GM19238 (cell line): ENCODE measurements at regions not wholly inside any gene's neighbourhood (a gene's known extent, or its start where the extent isn't known, plus 50 kb on each side); places are given as distances from the start of the nearest gene placed in this dataset.

ENCODE experiments used
- DNase-seq: peaks from one replicate; pipeline ENCODE4 v3.0.0; 2011; ENCODE audit warnings: low spot score; ENCODE audit not compliant: insufficient read length

GRCh38 chr14:85380881-85381280, 149.1 kb upstream of the FLRT2 start:
- no peak for DNase-seq

- no peak for DNase-seq
Measured at GRCh38 chr14:85382341-85382740, 147.6 kb upstream of the FLRT2 start.

DNA sequence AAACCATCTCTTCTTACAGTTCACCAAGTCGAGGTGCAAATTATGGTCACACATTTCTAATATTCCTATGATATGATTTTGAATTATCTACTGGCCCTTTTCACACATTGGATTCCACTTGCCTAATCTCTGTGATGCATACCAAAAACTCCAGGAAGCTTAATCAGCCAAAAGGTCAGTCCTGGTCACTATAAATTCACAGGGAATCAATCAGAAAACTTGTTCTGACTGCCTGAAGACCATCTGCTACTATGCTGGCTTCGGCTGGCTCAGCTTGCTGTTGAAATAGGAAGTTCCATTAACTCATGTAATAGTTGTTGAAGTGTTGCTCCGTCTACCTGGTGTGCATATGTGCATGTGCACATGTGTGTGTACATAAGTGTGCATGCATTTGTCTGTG, 142.8 kb upstream of the FLRT2 start:
- no peak for DNase-seq

DNA sequence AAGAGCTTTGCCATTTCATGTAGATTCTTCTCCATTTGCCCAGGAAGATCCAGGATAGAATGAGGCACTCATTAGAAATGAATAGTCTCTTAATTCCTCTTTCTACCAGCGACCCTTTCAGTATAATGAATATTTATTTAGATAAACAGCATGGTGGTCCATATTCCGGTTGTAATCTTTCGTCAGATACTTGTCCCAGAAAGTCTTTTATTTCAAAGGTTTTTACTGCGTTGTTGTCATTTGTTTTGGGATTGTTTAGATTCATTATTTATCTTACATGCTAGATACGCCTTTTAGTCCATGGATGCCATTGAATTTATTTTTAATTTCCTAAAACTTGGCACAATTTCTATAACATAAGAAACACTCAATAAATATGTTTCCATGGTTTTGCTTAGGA, 139.7 kb upstream of the FLRT2 start:
- DNase-seq: no peak

GRCh38 chr14:85391455-85391854, 138.5 kb upstream of the FLRT2 start:
- no peak for DNase-seq

DNA sequence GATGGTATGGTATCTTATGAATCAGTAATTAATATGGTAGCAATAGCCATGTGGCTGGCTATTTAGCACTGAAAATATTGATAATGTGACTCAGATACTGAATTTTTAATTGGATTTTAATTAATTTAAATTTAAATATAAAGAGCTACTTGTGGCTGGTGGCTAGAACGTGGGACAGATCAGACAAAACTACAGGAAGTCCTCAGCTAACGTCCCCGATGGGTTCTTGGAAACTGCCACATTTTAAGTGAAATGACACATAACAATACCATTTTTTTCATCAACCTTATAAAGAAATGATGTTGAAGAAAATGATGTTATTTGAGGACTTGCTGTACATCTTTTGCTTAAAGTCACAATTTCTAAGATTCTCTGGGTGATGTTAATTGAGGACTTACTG, 138.1 kb upstream of the FLRT2 start:
- DNase-seq: no peak

DNA sequence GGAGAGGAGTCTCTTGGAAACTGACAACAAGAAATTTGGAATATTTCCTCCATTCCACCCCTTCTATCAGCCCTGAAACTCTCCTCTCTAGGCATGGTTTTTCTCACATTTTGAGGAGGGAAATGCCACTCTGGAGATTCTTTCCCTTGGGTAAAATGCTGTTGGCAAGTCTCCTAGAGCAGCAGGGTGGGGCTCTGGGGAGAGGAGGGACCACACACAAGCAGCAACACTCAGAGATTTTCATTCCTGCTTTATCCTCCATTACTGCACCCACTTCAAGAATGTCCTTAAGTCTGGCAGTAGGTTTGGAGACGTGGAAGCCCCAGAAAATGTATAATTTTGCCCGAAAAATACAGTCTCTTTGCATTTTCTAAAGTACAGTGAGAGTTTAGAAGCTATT, 130.8 kb upstream of the FLRT2 start:
- no peak for DNase-seq

- no peak for DNase-seq
Measured at GRCh38 chr14:85400678-85401077, 129.3 kb upstream of the FLRT2 start.

DNA sequence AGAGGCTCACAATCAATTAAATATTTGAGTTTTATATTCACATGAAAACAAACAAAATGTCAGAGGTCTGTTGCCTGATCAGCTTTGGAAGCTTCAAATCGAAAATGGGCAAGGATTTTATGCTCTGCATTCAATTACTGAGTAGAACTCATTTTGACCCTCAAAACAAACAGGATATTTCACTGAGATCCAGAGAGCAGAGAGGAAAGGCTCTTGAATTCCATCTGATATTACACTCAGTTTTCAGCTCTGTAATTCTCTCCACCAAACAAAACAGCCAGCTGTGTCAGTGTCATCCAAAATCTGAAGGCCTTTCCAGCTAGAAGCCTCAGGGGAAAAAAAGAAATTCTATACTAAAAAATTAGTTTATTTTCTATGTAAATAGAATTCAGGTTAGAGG, 128.6 kb upstream of the FLRT2 start:
- DNase-seq: no peak

DNA sequence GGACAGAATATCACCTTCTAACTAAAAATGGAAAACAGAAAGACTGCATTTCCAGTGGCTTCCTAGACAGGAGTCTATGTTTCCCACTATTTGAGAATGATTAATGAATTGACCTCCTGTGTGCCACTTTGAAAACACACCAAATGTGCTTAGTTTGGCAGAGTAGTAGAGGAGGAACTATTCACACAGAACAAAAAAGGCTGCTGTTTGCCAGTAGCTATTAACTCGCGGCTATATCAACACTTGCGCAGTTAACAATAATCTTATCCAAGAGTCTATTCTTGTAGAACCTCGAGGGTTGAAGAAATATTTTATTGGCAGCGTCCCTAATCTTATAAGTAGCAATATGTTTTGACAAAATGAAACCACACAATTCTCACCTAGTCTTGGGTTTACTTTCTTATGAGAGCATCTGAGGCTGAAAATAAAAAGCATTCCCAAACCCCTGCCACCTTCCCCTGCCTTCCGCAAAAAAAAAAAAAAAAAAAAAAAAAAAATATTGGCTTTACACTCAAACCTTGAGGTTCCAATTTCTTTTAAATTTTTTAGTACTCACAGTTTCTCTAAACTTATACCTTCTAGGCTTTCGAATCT, 127.3 kb upstream of the FLRT2 start:
- no peak for DNase-seq

DNA sequence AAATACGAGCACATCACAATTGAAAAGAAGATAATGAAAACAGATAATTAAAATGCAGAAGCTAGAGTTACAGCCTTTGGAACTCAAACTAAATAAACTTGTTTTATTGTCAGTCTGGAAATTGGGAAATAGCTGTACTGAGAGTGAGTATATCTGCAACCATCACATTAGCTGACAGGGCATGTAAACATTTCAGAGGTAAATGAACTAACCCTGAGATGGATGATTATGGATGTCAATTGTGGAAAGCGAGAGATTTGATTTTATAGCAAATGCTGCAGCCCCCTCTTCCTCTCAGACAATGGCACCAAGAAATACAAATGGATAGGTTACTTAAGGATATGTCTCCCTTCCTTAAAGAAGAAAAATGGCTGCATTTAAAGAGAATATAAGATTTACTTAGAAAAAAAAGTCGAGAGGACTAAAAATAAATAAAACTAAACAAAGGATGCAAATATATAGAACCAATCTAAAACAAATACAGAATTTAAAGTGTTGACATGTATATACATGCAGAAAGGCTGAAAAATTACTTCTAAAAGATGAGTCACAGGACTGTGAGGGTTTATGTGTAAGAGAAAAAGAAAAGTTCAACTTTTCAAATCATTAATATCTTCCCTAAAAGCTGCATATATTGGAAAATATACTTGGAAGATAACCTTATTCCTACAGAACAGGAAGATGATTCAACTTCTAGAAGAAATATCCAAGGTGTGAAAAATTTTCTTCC, 120.3 kb upstream of the FLRT2 start:
- DNase-seq: no peak

GRCh38 chr14:85412756-85413155, 117.2 kb upstream of the FLRT2 start:
- DNase-seq: no peak

DNA sequence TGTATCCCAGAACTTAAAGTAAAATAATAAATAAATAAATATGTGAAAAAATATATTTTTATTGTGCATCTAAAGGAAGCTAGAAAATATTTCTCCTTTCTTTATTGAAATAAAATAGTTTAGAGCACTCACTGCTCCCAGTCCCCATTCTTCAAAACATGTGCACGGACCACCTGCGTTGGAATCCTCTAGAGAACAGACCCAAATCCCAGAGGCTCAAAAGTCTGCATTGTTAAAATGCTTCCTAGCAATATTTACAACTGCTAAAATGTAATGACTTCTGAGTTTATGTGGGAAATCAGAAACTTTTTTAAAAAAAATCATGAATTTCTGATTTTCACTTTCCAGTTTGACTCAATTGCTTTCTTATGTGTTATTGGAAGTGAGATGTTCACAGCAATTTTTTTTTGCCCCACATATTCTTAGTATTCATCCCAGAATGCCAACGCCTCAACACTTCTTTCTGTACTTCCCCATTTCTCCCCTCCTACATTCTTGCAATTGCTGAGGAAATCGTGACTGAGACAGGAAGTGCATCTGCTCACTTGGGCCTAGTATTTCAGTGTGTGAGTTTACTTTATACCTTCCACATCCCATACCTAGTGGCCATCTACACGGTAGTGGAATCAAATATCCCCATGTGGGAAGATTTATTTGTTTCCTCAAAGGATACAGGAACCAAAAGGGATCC, 116.0 kb upstream of the FLRT2 start:
- DNase-seq: no peak

DNA sequence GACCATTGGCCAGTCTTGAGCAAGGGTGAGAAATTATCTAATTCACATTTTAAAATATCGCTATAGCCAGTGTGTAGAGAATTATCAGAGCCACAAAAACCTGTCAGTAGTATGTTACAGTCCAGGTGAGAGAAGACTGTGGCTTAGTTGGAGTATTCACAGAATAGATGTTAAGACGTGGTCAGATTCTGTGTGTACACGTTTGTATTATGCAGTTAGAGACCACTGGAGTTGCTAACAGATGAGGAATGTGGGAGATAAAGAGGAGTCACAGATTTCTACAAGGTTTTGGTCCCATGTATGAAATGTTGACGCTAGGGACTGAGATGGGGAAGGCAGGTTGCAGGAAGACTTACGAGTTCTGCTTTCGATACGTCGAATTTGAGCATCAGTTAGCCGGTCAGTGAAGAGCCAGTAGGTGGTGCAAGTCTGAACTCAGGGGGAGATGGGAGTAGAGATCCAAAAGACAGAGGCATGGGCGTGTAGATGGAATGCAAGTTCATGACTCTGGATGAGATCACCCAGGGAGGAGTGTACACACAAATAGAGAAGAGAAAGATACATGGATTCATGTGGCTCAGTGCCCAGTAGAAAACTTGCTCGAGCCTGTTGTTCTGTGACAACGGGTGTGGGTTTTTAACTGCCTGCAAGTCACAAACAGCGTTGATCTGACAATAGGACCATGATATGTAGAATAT, 114.8 kb upstream of the FLRT2 start:
- DNase-seq: no peak

GRCh38 chr14:85416771-85417170, 113.2 kb upstream of the FLRT2 start:
- no peak for DNase-seq

DNA sequence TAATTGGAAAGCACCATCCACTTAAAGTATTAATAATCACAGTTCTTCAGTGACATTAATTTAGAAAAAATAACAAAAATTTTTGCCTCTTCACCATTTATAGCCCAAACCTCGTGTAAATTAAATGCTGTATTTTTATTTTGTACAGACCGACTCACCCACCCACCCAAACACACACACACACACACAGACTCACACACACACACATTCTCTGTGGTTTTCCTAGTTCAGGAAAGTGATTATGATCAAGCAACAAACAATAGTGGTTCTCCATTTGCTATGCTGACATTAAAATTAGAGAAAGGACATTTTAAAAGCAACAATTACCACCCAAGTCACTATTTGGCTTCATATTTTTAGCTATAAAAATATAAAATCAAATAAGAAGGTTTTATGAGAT, 112.5 kb upstream of the FLRT2 start:
- DNase-seq: no peak

DNA sequence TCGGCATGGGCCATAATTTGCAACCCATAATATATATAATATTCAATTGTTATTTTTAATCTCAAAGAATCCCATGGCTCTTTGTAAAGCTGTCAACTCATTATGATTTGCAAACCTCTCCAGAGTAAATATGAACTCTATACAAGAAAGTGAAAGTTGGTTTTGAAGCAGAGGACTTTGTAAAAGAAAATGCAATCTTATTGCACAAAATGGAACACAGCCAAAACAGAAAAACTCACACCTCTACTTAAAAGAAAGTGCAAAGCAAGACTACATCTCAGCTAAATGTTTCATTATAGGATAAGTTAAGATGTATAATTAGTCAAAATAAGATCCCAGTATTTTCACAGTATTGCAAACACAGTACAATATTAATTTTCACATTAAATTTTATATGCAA, 111.2 kb upstream of the FLRT2 start:
- no peak for DNase-seq

DNA sequence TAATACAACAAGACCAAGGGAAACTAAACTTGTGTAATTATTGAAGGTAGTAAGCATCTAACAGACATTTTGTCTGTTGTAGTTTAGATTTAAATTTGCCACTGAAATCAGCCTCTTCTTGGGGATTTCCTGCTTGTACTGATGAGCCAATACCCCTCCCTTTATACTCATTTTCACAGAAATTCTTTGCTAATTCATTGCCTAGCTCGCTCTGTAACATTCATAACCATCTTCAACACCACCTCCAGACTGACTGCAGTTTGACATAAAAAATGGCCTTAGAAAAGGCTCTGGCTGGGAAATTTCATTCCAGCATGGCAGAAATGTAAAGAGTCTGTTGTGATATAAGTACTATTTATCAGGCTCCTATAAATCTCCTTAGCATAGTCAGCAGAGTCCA, 109.7 kb upstream of the FLRT2 start:
- no peak for DNase-seq

- no peak for DNase-seq
Measured at GRCh38 chr14:85420707-85421106, 109.2 kb upstream of the FLRT2 start.

DNA sequence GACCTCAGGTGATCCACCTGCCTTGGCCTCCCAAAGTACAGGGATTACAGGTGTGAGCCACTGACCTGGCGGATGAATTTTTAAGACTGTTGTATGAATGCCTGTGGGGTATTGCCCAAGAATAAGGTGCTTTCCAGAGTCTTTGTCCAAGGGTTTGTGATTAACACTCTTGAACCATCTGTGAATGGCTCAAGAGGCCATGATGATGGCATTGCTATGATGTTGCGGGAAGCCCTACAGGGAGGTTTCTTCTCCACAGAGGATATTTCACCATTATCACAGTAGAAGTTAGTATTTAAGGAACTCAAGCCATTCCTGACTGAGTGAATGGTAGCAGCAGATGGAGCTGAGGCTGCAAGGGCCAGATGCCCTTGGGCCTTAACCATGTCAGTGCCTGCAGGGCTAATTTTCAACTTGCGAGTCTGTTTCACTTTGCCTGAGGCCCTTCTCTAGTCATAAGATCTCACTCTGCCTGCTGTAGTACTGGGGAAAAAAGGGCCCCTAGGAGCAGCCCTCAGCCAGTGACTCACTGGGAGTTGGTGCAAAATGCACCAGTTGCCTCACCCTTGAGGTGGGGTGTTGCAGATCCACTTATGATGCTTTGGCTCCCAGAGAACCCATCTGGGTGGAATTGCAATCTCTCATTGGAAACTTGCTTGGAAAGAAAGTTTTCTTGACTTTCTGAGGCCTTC, 108.6 kb upstream of the FLRT2 start:
- DNase-seq: no peak

DNA sequence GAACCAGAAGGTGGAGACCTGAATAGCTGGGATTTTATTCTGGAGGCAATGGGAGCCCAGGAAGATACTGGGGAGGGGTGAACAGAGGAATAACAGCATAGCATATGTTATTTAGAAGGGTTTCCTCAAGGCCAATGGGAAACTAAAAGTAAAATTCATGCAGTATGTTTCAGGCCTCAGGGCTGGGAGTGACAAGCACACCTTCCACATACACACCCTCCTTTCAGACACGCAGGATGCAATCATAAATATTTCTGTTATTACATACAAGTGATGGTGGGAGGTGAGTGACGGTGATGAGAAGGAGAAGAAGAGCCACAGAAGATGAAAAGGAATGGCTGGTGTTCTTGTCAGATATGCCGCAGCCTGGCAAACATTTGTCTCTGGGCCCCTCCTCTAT, 106.1 kb upstream of the FLRT2 start:
- no peak for DNase-seq

GRCh38 chr14:85425507-85425906, 104.4 kb upstream of the FLRT2 start:
- no peak for DNase-seq
